ENCODE measurements at regions not wholly inside any gene's neighbourhood (a gene's known extent, or its start where the extent isn't known, plus 50 kb on each side); places are given as distances from the start of the nearest gene placed in this dataset.

DNA sequence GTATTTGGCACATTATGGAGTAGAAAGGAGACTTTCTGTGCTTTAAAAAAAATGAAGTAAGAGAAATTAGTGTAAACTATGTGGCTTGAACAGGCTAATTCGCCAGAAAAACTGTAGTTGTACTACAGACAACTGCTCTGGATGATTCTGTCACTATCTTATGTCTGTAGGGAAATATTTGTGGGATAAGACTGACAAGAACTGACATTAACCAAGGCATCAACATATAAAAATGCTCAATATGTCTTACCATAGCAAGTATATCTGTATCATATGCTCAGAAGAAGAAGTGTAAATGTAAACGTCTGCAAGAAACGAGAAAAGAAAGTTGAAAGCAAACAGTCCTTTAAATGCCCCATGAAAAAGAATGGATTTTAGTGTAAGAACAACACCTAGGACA, 1545.0 kb downstream of the CDH8 start:
- 0% methylated on average over 3 of the region's 3 CpGs for WGBS (ENCODE audit: insufficient coverage, low coverage, missing lambda C conversion rate)
- Histone ChIP-seq H3K79me2 (ENCODE audit: control insufficient read depth, insufficient read depth, low read length) (no peaks in the 10 kb centered on the region), H3K4me1 (replicated peaks in 1 of 2; ENCODE audit: control insufficient read depth in 2 of 2, insufficient read depth in 2 of 2, low read length in 2 of 2) (no peaks in the 10 kb centered on the region), H3K27ac (ENCODE audit: extremely low read depth, low read depth, low read length) (no peak overlapping the region), H3K4me2 (ENCODE audit: insufficient read depth, low read length) (no peak overlapping the region), H4K20me1 (replicated peaks; ENCODE audit: control insufficient read depth, insufficient read depth, low read length) (no peaks in the 10 kb centered on the region), H3K36me3 (ENCODE audit: control insufficient read depth, insufficient read depth, low read length) (no peaks in the 10 kb centered on the region), H3K4me3 (no peak overlapping the region), H3K9ac (ENCODE audit: insufficient read depth in 1 of 2, low read depth in 2 of 2, low read length in 2 of 2) (no peak overlapping the region), H3K27me3 (ENCODE audit: control insufficient read depth in 2 of 2, insufficient read depth in 2 of 2, low read length in 2 of 2) (no peaks in the 10 kb centered on the region), H2AFZ (ENCODE audit: low read depth, low read length) (no peak overlapping the region), H3K9me3 (replicated peaks; ENCODE audit: control insufficient read depth, insufficient read depth, low read depth, low read length) (no peaks in the 10 kb centered on the region; the same call in 1 of the 2 replicates), H3K9me1 (ENCODE audit: control insufficient read depth, insufficient read depth, low read length) (no peaks in the 10 kb centered on the region)
- TF ChIP-seq, protein P1, sequence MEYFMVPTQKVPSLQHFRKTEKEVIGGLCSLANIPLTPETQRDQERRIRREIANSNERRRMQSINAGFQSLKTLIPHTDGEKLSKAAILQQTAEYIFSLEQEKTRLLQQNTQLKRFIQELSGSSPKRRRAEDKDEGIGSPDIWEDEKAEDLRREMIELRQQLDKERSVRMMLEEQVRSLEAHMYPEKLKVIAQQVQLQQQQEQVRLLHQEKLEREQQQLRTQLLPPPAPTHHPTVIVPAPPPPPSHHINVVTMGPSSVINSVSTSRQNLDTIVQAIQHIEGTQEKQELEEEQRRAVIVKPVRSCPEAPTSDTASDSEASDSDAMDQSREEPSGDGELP (CRISPR knock-in tag; IDR thresholded peaks at IDR 0.05; ENCODE audit: borderline replicate concordance), result no peak
- TF ChIP-seq, protein P2, sequence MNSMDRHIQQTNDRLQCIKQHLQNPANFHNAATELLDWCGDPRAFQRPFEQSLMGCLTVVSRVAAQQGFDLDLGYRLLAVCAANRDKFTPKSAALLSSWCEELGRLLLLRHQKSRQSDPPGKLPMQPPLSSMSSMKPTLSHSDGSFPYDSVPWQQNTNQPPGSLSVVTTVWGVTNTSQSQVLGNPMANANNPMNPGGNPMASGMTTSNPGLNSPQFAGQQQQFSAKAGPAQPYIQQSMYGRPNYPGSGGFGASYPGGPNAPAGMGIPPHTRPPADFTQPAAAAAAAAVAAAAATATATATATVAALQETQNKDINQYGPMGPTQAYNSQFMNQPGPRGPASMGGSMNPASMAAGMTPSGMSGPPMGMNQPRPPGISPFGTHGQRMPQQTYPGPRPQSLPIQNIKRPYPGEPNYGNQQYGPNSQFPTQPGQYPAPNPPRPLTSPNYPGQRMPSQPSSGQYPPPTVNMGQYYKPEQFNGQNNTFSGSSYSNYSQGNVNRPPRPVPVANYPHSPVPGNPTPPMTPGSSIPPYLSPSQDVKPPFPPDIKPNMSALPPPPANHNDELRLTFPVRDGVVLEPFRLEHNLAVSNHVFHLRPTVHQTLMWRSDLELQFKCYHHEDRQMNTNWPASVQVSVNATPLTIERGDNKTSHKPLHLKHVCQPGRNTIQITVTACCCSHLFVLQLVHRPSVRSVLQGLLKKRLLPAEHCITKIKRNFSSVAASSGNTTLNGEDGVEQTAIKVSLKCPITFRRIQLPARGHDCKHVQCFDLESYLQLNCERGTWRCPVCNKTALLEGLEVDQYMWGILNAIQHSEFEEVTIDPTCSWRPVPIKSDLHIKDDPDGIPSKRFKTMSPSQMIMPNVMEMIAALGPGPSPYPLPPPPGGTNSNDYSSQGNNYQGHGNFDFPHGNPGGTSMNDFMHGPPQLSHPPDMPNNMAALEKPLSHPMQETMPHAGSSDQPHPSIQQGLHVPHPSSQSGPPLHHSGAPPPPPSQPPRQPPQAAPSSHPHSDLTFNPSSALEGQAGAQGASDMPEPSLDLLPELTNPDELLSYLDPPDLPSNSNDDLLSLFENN (IDR thresholded peaks at IDR 0.05; ENCODE audit: low read depth in 2 of 2, low read length in 2 of 2), result no peak
- TF ChIP-seq ZBTB7A (IDR thresholded peaks at IDR 0.05; ENCODE audit: borderline replicate concordance, control insufficient read depth, low read depth, low read length), result no peak
- TF ChIP-seq XRCC5 (IDR thresholded peaks at IDR 0.05; ENCODE audit: low read depth, low read length), result no peak
- TF ChIP-seq GATAD2B (IDR thresholded peaks at IDR 0.05; ENCODE audit: borderline replicate concordance), result no peak
- TF ChIP-seq, protein P3, sequence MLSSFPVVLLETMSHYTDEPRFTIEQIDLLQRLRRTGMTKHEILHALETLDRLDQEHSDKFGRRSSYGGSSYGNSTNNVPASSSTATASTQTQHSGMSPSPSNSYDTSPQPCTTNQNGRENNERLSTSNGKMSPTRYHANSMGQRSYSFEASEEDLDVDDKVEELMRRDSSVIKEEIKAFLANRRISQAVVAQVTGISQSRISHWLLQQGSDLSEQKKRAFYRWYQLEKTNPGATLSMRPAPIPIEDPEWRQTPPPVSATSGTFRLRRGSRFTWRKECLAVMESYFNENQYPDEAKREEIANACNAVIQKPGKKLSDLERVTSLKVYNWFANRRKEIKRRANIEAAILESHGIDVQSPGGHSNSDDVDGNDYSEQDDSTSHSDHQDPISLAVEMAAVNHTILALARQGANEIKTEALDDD (IDR thresholded peaks at IDR 0.05), result no peak
- TF ChIP-seq NONO (IDR thresholded peaks at IDR 0.05; ENCODE audit: low read depth in 2 of 2, low read length in 1 of 2), result no peak
- TF ChIP-seq EZH2 (IDR thresholded peaks at IDR 0.05; ENCODE audit: borderline replicate concordance, low read depth, low read length), result no peak
- TF ChIP-seq HNRNPLL (IDR thresholded peaks at IDR 0.05; ENCODE audit: low read depth, low read length, poor library complexity, severe bottlenecking), result no peak
- no peak for TF ChIP-seq ZFX (CRISPR knock-in tag; IDR thresholded peaks at IDR 0.05)
- no peak for TF ChIP-seq ZNF507 (tag; conservative IDR thresholded peaks at IDR 0.05)
- no peak for TF ChIP-seq HLTF (IDR thresholded peaks at IDR 0.05)
- TF ChIP-seq, protein P4, sequence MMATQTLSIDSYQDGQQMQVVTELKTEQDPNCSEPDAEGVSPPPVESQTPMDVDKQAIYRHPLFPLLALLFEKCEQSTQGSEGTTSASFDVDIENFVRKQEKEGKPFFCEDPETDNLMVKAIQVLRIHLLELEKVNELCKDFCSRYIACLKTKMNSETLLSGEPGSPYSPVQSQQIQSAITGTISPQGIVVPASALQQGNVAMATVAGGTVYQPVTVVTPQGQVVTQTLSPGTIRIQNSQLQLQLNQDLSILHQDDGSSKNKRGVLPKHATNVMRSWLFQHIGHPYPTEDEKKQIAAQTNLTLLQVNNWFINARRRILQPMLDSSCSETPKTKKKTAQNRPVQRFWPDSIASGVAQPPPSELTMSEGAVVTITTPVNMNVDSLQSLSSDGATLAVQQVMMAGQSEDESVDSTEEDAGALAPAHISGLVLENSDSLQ (IDR thresholded peaks at IDR 0.05), result no peak
- no peak for TF ChIP-seq PHB2 (IDR thresholded peaks at IDR 0.05; ENCODE audit: low read depth)
- FAIRE-seq (no peak), DNase-seq (ENCODE audit: extremely low read depth in 1 of 4, low spot score in 3 of 4) (no peak), ATAC-seq (no peak)
- CTCF ChIA-PET (ENCODE audit: low intra/inter-chr PET ratio), result no interaction called here
- intact Hi-C loops (cut with micrococcal nuclease) (no loop called here), in situ Hi-C loops (cut with MboI) (no loop called here)
- POLR2A ChIA-PET, result no interaction called here
- BruUV-seq (replicated peaks), result no TSS peak
